GM19351 (cell line): ENCODE measurements at regions not wholly inside any gene's neighbourhood (a gene's known extent, or its start where the extent isn't known, plus 50 kb on each side); places are given as distances from the start of the nearest gene placed in this dataset.

ENCODE experiments used
- ATAC-seq: cut with Tn5 transposase; IDR thresholded peaks from one replicate; pipeline ENCODE4 v1.9.1; 2021; ENCODE audit warnings: mild to moderate bottlenecking, moderate library complexity; ENCODE audit not compliant: unreplicated experiment

- ATAC-seq, result no peak
Measured at GRCh38 chr2:16466133-16466820, 199.4 kb downstream of the CYRIA start.

- no peak for ATAC-seq
Measured at GRCh38 chr2:16464641-16465040, 201.0 kb downstream of the CYRIA start.

DNA sequence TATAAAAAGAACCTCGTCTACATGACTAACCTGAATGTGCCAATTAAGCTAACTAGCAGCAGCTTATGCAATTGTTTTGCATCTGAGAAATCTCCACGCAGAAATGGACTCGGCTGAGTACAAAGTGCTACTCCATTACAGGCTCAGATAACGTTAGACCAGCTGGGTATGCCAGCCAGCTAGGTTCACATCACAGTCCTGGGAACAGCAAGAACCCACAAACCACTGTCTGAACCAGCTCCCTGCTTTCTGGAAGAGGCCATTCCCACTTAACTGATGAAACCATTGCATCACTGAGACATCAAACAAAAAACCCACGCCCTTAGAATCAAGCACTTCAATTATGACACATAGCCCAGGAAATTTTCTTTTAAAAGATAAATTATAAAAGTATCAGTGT is 202.7 kb downstream of the CYRIA start:
- no peak for ATAC-seq

GRCh38 chr2:16461672-16462071 is 204.0 kb downstream of the CYRIA start:
- no peak for ATAC-seq

- no peak for ATAC-seq
Measured at GRCh38 chr2:16459606-16460005, 206.0 kb downstream of the CYRIA start.

DNA sequence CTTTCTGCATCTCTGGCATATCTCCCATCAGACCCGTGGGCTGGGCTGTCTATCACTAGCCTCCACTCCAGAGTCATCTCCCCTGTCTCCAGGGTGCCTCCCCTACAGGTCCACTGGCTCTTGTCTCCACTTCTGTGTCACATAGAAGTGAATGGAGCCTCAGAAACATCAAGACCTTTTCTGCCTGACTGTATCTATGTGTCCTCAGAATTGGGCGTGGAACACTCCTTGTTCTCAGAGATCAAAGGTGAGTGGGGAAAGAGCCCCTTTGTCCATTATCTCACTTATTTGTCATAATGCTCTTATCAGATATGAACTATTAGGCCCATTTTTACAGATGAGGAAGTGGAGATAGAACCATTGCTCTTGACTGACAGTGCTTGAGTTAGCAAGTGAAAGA is 211.0 kb downstream of the CYRIA start:
- no peak for ATAC-seq

- no peak for ATAC-seq
Measured at GRCh38 chr2:16452123-16452522, 213.5 kb downstream of the CYRIA start.

- no peak for ATAC-seq
Measured at GRCh38 chr2:16446706-16447105, 218.9 kb downstream of the CYRIA start.

DNA sequence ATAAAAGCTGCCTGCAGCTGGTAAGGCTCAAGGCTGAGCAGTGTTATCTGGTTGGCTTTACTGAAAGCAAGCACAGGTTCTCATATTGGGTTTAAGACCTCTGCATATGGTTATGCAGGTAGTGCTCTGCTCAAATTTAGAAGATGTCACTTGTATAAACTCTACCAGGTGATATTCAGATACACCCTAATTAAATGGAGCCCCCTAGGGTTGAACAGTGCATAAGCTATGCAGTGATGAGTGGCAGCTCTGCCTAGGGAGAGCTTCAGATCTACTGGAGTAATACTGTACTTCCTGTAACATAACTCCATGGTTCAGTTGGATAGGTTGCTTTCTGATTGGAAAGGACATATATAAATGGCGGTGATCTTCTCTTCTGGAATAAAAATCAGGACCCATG is 222.7 kb downstream of the CYRIA start:
- no peak for ATAC-seq

DNA sequence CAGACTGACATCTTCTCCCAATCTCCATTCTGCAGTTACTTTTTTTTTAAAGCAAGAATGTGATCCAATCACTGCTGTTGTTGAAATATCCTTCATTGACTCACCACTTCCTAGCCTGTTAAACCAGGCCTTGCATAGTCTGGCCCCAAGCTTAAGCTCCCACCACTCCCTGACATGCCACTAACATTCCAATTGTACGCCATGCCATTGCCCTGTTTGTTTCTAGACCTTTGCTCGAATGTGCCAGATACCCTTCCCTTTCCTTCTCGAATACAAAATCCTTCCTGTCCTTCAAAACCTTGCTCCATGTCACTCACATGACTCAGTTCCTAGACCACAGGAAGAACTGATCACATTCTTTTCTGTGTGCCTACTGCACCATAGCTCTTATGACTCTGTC is 224.2 kb downstream of the CYRIA start:
- no peak for ATAC-seq

DNA sequence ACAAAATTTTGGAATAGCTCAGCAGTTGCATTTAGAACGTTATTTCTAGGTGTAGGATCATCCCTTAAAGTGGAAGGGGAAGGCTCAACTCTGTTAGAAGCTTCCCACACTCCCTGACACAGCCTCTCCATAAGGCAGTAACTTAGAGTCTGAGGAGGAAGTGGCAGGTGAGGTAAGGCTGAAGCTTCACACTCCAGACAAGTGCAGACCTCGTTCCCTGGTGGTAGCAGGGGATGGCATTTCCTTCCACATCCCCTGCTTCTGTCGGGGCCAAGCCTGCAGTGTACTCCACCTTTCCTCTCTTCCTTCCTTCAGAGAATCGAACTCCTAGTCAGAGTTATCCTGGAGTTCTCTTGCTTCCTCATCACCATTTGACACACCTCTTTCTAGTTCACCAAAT is 224.7 kb downstream of the CYRIA start:
- ATAC-seq, result no peak

DNA sequence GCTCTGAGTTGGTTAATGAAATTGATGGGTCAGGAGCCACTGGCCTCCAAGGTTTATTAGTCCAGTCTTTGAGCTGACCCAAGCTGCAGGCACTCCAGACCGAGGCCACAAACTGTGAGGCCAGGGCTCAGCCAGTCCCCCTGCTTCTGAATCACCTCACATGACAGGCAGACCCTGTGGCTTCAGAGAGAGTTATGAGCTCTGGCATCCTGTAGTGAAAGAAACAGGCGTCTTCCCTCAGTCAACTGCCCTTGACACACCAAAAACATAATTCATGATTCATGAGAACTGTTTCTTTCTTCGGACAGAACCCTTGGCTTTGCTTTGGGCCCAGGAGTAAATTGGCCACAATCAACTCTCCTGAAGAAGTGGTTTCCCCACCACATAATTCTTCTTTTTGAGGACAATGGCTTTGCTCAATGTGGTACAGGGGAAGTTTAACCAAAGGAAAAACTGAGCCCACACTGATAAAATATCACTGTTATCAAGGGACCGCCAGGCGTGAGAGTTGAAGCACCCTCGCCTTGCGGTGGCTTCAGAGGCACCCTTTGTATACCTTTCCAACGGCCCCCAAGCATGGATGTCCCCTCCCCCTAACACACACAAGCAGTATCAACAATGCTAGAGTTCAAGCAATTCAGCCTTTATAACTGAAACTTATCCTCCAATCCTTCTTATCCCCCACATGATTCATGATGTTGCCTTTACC is 226.9 kb downstream of the CYRIA start:
- no peak for ATAC-seq

DNA sequence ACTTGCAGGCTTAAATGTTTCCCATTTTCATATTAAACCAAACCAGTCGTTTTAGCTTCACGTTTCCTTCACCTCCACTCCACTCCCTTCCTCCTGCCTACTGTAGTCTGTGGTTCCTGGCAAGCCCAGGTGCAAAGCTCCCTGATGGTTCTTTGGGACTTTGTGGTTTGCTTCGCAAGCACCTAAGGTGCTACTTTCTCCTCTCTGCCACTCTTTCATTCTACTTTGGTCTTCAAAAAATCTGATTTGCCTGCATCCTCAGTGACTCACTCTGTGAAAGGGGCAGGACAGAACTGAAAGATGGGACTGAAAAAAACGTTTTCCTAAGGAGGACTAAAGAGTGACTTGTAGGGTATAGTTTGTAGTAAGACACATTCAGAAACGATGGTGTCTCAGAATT is 228.4 kb downstream of the CYRIA start:
- no peak for ATAC-seq

- no peak for ATAC-seq
Measured at GRCh38 chr2:16434393-16434792, 231.2 kb downstream of the CYRIA start.

DNA sequence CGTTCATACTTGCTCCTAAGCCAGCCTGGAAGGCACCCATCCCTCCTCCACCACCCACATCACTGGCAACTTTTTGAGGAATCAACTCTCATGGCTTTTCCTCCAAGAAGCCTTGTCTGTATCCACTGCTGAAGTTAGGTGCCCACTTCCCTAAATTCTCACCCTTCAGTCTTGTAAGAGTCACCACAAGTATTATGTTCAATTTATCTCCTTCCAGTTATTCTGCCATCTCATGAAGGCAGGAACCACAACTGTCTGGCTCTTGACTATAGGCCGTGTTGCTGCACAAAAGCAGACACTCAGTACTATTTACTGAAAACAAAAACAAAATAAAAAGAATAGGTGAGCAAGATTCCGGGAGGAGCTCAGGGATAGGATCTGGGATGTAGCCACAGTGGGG is 234.8 kb downstream of the CYRIA start:
- no peak for ATAC-seq

- no peak for ATAC-seq
Measured at GRCh38 chr2:16429431-16430145, 236.0 kb downstream of the CYRIA start.

DNA sequence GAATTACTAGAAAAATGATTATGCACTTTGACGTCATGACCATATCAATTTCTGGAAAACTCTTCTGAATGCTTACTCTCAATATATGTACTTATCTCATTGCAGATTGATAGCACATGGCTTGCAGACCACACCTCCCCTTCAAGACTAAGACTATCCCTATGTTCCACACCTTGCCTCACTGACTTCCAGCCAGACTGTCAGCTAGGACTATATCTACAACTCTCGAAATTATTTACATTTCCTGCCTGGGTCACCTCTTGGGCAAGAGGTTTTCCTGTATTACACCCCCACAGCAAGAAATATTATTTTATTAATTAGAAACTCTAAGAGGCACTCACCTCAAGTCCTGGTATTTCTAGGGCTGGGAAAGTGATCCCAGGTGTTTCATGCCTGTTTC is 236.6 kb downstream of the CYRIA start:
- ATAC-seq, result no peak

- no peak for ATAC-seq
Measured at GRCh38 chr2:16425462-16426336, 239.9 kb downstream of the CYRIA start.

DNA sequence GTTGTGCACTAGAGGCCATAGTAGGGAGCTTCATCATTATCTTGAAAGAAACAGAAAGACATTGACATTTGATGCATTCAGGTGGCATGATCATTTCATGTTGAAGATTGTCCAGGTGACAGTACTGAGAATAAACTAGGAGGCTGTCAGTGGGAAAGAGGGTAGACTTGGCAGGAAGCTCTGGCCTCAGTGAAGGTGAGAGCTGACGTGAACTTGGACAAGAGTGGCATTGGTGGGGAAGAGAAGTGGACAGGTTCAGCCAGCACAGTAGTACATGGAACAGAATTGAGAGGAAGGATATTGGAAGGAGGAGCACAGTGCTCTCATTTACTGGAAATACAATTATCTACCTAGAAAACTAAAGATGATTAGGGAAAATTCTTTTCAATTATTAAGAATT is 245.2 kb downstream of the CYRIA start:
- ATAC-seq, result no peak

- no peak for ATAC-seq
Measured at GRCh38 chr2:16417726-16418125, 247.9 kb downstream of the CYRIA start.

DNA sequence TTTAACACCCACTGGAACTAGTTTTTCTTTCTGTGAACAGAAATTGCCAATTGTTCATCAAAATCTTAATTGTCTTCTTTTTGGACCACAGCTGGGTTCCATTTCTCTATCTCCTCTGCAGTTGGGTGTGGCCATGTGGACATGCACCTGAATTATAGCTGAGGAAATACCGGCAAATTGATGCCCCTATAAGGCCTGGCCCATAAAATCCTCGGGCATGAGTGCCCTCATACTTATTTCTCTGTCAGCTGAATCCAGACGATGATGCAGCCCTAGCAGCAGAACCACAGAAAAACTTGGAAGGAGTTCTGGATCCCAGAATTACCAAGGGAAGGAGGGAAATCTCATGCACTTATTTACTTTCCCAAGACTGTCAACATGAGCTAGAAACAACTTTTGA is 249.0 kb downstream of the CYRIA start:
- no peak for ATAC-seq
